Gastrocnemius medialis (tissue), 4 donors: ENCODE measurements at regions not wholly inside any gene's neighbourhood (a gene's known extent, or its start where the extent isn't known, plus 50 kb on each side); places are given as distances from the start of the nearest gene placed in this dataset.

ENCODE experiments used
- POLR2A ChIP-seq, 2 donors: fragments of 450-650 bp; IDR thresholded peaks; one replicate each; pipeline ENCODE4 v1.6.1; 2017; ENCODE audit warnings: antibody characterized with exemption in 2 of 2, mild to moderate bottlenecking in 2 of 2, moderate library complexity in 2 of 2
- TF ChIP-seq, protein P1 (sequence below), 5 experiments: fragments of 450-650 bp in 3 of 5; fragments of 200-600 bp in 2 of 5; sonication (generic) in 2 of 5; IDR thresholded peaks in 4 of 5; conservative IDR thresholded peaks in 1 of 5; 1 replicate in 4 of 5; 2 replicates in 1 of 5; pipeline ENCODE4 v1.5.1; 2016 to 2019; ENCODE audit warnings: antibody characterized with exemption in 5 of 5, mild to moderate bottlenecking in 3 of 5, moderate library complexity in 3 of 5

GRCh38 chr5:141753971-141754713 is 72.1 kb upstream of the ARAP3 start:
- TF ChIP-seq, protein P1, sequence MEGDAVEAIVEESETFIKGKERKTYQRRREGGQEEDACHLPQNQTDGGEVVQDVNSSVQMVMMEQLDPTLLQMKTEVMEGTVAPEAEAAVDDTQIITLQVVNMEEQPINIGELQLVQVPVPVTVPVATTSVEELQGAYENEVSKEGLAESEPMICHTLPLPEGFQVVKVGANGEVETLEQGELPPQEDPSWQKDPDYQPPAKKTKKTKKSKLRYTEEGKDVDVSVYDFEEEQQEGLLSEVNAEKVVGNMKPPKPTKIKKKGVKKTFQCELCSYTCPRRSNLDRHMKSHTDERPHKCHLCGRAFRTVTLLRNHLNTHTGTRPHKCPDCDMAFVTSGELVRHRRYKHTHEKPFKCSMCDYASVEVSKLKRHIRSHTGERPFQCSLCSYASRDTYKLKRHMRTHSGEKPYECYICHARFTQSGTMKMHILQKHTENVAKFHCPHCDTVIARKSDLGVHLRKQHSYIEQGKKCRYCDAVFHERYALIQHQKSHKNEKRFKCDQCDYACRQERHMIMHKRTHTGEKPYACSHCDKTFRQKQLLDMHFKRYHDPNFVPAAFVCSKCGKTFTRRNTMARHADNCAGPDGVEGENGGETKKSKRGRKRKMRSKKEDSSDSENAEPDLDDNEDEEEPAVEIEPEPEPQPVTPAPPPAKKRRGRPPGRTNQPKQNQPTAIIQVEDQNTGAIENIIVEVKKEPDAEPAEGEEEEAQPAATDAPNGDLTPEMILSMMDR (IDR thresholded peaks at IDR 0.05 in 4 of 5, conservative IDR thresholded peaks at IDR 0.05 in 1 of 5), result no peak
- TF ChIP-seq POLR2A (IDR thresholded peaks at IDR 0.05), result no peak
